ENCODE measurements at regions not wholly inside any gene's neighbourhood (a gene's known extent, or its start where the extent isn't known, plus 50 kb on each side); places are given as distances from the start of the nearest gene placed in this dataset.

DNA sequence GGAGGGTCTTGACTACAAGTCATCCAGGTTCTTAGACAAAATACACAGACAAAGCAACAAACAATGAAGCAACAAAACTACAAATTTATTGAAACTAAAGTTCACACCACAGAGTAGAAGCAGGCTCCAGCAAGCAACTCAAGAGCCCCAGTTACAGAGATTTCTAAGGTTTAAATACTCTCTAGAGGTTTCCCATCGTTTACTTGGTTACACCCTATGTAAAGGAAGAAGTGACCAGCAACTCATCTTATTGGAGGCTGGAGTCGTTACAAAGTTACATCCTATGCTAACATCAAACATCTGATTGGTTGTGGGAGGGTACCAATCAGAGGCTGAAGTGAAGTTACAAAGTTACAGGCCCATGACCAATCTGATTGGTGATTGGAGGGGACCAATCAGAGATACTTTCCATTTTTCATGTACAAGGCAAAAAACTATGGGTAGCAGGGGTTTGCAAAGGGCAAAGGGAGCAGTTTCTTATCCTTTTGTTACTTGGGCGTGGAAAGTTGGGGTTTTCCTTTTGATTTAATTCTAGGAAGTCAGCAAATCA, 2292.6 kb upstream of the C9orf72 start:
- ChIA-PET POLR2A (no interaction called here), CTCF (ENCODE audit: low intra/inter-chr PET ratio, low total read pairs) (no interaction called here)
- no peak for DNase-seq (ENCODE audit: low spot score)

DNA sequence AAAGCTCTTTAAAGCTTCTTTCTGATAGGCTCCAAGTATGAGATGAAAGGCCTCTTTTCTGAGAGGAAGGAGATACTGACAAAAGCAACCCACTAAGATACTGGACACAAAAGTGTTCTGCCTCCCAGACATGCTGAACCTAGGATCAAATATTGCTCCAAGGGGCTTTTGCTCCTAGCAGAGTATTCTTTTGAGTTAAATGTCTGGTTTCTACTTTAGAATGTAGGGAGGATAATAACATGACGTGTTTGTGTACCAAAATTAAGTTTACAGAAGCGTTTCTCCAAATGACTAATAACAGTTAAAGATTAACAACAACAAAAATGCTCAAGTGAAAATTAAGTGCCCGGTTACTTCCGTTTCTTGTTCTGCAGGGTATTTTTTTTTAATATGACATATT, 2293.3 kb upstream of the C9orf72 start:
- Histone ChIP-seq H3K27me3 (ENCODE audit: control insufficient read depth in 1 of 2, insufficient read depth in 2 of 2, low read length in 2 of 2) (no peaks in the 10 kb centered on the region), H3K9me3 (ENCODE audit: low read length) (no peaks in the 10 kb centered on the region), H4K20me1 (ENCODE audit: insufficient read depth, low read length) (no peaks in the 10 kb centered on the region), H3K4me3 (replicated peaks in 1 of 3; ENCODE audit: insufficient read depth in 1 of 3, low read depth in 2 of 3, low read length in 3 of 3) (no peak overlapping the region), H3K9ac (ENCODE audit: insufficient read depth, low read depth, low read length) (no peak overlapping the region), H3K4me1 (ENCODE audit: insufficient read depth, low read length) (no peaks in the 10 kb centered on the region), H3K27ac (ENCODE audit: extremely low read length, insufficient read depth, low read length) (no peak overlapping the region), H3K4me2 (ENCODE audit: low read depth, low read length) (no peak overlapping the region), H3K36me3 (replicated peaks in 1 of 2; ENCODE audit: control insufficient read depth in 1 of 2, insufficient read depth in 2 of 2, low read length in 2 of 2) (no peaks in the 10 kb centered on the region), H3K79me2 (ENCODE audit: insufficient read depth, low read length) (no peaks in the 10 kb centered on the region), H2AFZ (ENCODE audit: low read length) (no peak overlapping the region)
- ChIA-PET CTCF (ENCODE audit: low intra/inter-chr PET ratio, low total read pairs) (no interaction called here), POLR2A (no interaction called here)
- in situ Hi-C loops (cut with HindIII; ENCODE audit: extremely low pct_ligation_motif_present, low pct_unique_long_range_greater_than_20kb), result no loop called here
- FAIRE-seq (no peak), ATAC-seq (no peak), DNase-seq (ENCODE audit: low spot score) (no peak)
- BruUV-seq (replicated peaks), result no TSS peak
- WGBS (ENCODE audit: low lambda C conversion rate), result 3% methylated on average over 4 of the region's 4 CpGs
- intact Hi-C loops (cut with micrococcal nuclease; ENCODE audit: unreplicated experiment), result no loop called here
- TF ChIP-seq KMT2B (CRISPR knock-in tag; IDR thresholded peaks at IDR 0.05) (no peak), ZBTB25 (CRISPR knock-in tag; IDR thresholded peaks at IDR 0.05) (no peak), TCF7L2 (IDR thresholded peaks at IDR 0.05; ENCODE audit: low read depth, low read length) (no peak)
- TF ChIP-seq, protein P1, sequence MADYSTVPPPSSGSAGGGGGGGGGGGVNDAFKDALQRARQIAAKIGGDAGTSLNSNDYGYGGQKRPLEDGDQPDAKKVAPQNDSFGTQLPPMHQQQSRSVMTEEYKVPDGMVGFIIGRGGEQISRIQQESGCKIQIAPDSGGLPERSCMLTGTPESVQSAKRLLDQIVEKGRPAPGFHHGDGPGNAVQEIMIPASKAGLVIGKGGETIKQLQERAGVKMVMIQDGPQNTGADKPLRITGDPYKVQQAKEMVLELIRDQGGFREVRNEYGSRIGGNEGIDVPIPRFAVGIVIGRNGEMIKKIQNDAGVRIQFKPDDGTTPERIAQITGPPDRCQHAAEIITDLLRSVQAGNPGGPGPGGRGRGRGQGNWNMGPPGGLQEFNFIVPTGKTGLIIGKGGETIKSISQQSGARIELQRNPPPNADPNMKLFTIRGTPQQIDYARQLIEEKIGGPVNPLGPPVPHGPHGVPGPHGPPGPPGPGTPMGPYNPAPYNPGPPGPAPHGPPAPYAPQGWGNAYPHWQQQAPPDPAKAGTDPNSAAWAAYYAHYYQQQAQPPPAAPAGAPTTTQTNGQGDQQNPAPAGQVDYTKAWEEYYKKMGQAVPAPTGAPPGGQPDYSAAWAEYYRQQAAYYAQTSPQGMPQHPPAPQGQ (CRISPR knock-in tag; IDR thresholded peaks at IDR 0.05; ENCODE audit: borderline replicate concordance), result no peak
- TF ChIP-seq, protein P2, sequence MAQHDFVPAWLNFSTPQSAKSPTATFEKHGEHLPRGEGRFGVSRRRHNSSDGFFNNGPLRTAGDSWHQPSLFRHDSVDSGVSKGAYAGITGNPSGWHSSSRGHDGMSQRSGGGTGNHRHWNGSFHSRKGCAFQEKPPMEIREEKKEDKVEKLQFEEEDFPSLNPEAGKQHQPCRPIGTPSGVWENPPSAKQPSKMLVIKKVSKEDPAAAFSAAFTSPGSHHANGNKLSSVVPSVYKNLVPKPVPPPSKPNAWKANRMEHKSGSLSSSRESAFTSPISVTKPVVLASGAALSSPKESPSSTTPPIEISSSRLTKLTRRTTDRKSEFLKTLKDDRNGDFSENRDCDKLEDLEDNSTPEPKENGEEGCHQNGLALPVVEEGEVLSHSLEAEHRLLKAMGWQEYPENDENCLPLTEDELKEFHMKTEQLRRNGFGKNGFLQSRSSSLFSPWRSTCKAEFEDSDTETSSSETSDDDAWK (CRISPR knock-in tag; IDR thresholded peaks at IDR 0.05), result no peak
- TF ChIP-seq, protein P3, sequence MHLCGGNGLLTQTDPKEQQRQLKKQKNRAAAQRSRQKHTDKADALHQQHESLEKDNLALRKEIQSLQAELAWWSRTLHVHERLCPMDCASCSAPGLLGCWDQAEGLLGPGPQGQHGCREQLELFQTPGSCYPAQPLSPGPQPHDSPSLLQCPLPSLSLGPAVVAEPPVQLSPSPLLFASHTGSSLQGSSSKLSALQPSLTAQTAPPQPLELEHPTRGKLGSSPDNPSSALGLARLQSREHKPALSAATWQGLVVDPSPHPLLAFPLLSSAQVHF (CRISPR knock-in tag; IDR thresholded peaks at IDR 0.05), result no peak

More for the DNA sequence above, 2292.6 kb upstream of the C9orf72 start:
- intact Hi-C loops (cut with micrococcal nuclease; ENCODE audit: unreplicated experiment) (no loop called here), in situ Hi-C loops (cut with HindIII; ENCODE audit: extremely low pct_ligation_motif_present, low pct_unique_long_range_greater_than_20kb) (no loop called here)
- Histone ChIP-seq H3K36me3 (replicated peaks in 1 of 2; ENCODE audit: control insufficient read depth in 1 of 2, insufficient read depth in 2 of 2, low read length in 2 of 2) (no peaks in the 10 kb centered on the region), H3K79me2 (ENCODE audit: insufficient read depth, low read length) (no peaks in the 10 kb centered on the region), H3K4me1 (ENCODE audit: insufficient read depth, low read length) (no peaks in the 10 kb centered on the region), H3K4me3 (replicated peaks in 1 of 3; ENCODE audit: insufficient read depth in 1 of 3, low read depth in 2 of 3, low read length in 3 of 3) (no peak overlapping the region), H3K9ac (ENCODE audit: insufficient read depth, low read depth, low read length) (no peak overlapping the region), H3K4me2 (ENCODE audit: low read depth, low read length) (no peak overlapping the region), H4K20me1 (ENCODE audit: insufficient read depth, low read length) (no peaks in the 10 kb centered on the region), H3K9me3 (ENCODE audit: low read length) (no peaks in the 10 kb centered on the region), H3K27ac (ENCODE audit: extremely low read length, insufficient read depth, low read length) (no peak overlapping the region), H2AFZ (ENCODE audit: low read length) (no peak overlapping the region), H3K27me3 (ENCODE audit: control insufficient read depth in 1 of 2, insufficient read depth in 2 of 2, low read length in 2 of 2) (no peaks in the 10 kb centered on the region)
- WGBS (ENCODE audit: low lambda C conversion rate), result 14% methylated on average over 3 of the region's 3 CpGs
- no TSS peak for BruUV-seq (replicated peaks)
- TF ChIP-seq ATF4 (CRISPR knock-in tag; IDR thresholded peaks at IDR 0.05) (no peak), PITX1 (CRISPR knock-in tag; IDR thresholded peaks at IDR 0.05) (no peak), XBP1 (CRISPR knock-in tag; IDR thresholded peaks at IDR 0.05) (no peak), ATAD3A (CRISPR knock-in tag; IDR thresholded peaks at IDR 0.05) (no peak), KDM2A (CRISPR knock-in tag; IDR thresholded peaks at IDR 0.05; ENCODE audit: borderline replicate concordance, low read depth) (no peak), HIVEP1 (CRISPR knock-in tag; IDR thresholded peaks at IDR 0.05) (no peak), FOXK2 (IDR thresholded peaks at IDR 0.05) (no peak), CBX5 (CRISPR knock-in tag; IDR thresholded peaks at IDR 0.05; ENCODE audit: borderline replicate concordance) (no peak), ZNF24 (IDR thresholded peaks at IDR 0.05) (no peak), STAG1 (CRISPR knock-in tag; IDR thresholded peaks at IDR 0.05) (no peak), TBL1XR1 (IDR thresholded peaks at IDR 0.05; ENCODE audit: borderline replicate concordance, low read length, partially characterized antibody) (no peak), NCOR1 (IDR thresholded peaks at IDR 0.05; ENCODE audit: borderline replicate concordance, low read length) (no peak), MAF1 (CRISPR knock-in tag; IDR thresholded peaks at IDR 0.05; ENCODE audit: borderline replicate concordance) (no peak), MEIS1 (CRISPR knock-in tag; IDR thresholded peaks at IDR 0.05; ENCODE audit: borderline replicate concordance) (no peak), FOXA3 (CRISPR knock-in tag; IDR thresholded peaks at IDR 0.05) (no peak)
- no peak for ATAC-seq
- FAIRE-seq, result no peak
